ENCODE measurements at regions not wholly inside any gene's neighbourhood (a gene's known extent, or its start where the extent isn't known, plus 50 kb on each side); places are given as distances from the start of the nearest gene placed in this dataset.
"Not testable (repeated sequence)": the region's sequence is repeated elsewhere in the genome, so short reads cannot be mapped to it uniquely, and the experiment has no call there.

- TF ChIP-seq CTCF, POLR2A, EP300 (IDR thresholded peaks at IDR 0.05): not testable (repeated sequence)
These were observed 466.1 kb downstream of the SLC6A15 start for GRCh38 chr12:84446478-84446877.
